ENCODE measurements at regions not wholly inside any gene's neighbourhood (a gene's known extent, or its start where the extent isn't known, plus 50 kb on each side); places are given as distances from the start of the nearest gene placed in this dataset.

DNA sequence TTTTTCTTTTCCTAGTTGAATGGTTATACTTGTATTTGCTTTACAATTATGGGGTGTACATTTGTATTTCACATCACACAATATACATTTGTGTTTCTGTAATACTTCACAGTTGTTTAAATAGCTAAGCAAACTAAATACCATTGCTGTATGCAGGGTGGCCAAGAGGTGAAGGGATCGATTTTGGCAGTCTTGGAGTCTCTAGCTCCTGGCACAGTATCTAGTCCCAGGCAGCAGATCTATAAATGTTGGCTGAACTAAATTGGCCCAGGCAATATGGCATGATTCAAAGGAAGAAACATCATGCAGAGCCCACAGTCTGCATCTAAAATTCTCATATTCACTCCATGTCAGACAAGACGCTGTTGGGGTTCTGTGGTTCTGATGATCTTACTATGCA is 110.1 kb upstream of the GPBP1 start:
- H3K18ac ChIP-seq (ENCODE audit: extremely low read depth, low read length) = no peak overlapping the region
- no peaks in the 10 kb centered on the region for H3K36me3 ChIP-seq (ENCODE audit: control insufficient read depth in 2 of 4, insufficient read depth in 4 of 4, low read length in 3 of 4)
- H3K23ac ChIP-seq (ENCODE audit: insufficient read length) = no peak overlapping the region
- H3K14ac ChIP-seq (ENCODE audit: insufficient read length) = no peak overlapping the region
- no peak overlapping the region for H3K4ac ChIP-seq (replicated peaks; ENCODE audit: insufficient read length, low read depth, low read length)
- peaks cover 0 to 6% (median 0%) of the 10 kb centered on the region in 4 experiments; a peak in 1 of 7 replicates for H3K4me1 ChIP-seq (replicated peaks in 1 of 4; ENCODE audit: control insufficient read depth in 3 of 4, insufficient read depth in 4 of 4, low read length in 3 of 4)
- H4K20me1 ChIP-seq (replicated peaks in 1 of 2; ENCODE audit: control insufficient read depth in 1 of 2, insufficient read depth in 2 of 2, low read length in 2 of 2) = no peaks in the 10 kb centered on the region
- TF ChIP-seq BCL11A (IDR thresholded peaks at IDR 0.05; ENCODE audit: low read depth in 2 of 2, low read length in 2 of 2) (no peak), HDAC2 (IDR thresholded peaks at IDR 0.05; ENCODE audit: borderline replicate concordance in 1 of 2, low read depth in 2 of 2, low read length in 2 of 2) (no peak)
- H2AFZ ChIP-seq (ENCODE audit: low read length) = no peak overlapping the region
- H2BK20ac ChIP-seq (ENCODE audit: low read length) = no peak overlapping the region
- no peak overlapping the region for H3K4me2 ChIP-seq (ENCODE audit: insufficient read depth in 1 of 2, low read depth in 2 of 2, low read length in 2 of 2)
- H3K27me3 ChIP-seq (replicated peaks in 1 of 4; ENCODE audit: control insufficient read depth in 3 of 4, extremely low read depth in 1 of 4, insufficient read depth in 3 of 4, low read length in 3 of 4) = no peaks in the 10 kb centered on the region
- H2BK120ac ChIP-seq (replicated peaks; ENCODE audit: low read depth, low read length) = no peak overlapping the region
- WGBS, 2 experiments (ENCODE audit: extremely low coverage in 1 of 2, insufficient coverage in 1 of 2, insufficient read length in 1 of 2, insufficient replicate concordance in 2 of 2, low coverage in 1 of 2, low lambda C conversion rate in 2 of 2, missing lambda C conversion rate in 1 of 2) = 93% methylated on average over 2 of the region's 2 CpGs; no CpG with 5 or more reads in 1 of the 2 experiments
- H2BK12ac ChIP-seq (ENCODE audit: low read depth, low read length) = no peak overlapping the region
- no peaks in the 10 kb centered on the region for H3K79me2 ChIP-seq (ENCODE audit: control insufficient read depth in 1 of 2, insufficient read depth in 2 of 2, low read length in 2 of 2)
- no peak overlapping the region for H3K9ac ChIP-seq (replicated peaks in 1 of 4; ENCODE audit: extremely low read depth in 1 of 4, low read depth in 3 of 4, low read length in 3 of 4)
- H4K5ac ChIP-seq (ENCODE audit: insufficient read length, low read depth, low read length) = no peak overlapping the region
- no peaks in the 10 kb centered on the region for H3K23me2 ChIP-seq (ENCODE audit: low read depth, low read length)
- no peak overlapping the region for H3K4me3 ChIP-seq (ENCODE audit: extremely low read depth in 1 of 4, insufficient read depth in 2 of 4, low read depth in 3 of 4, low read length in 4 of 4)
- DNase-seq (ENCODE audit: low read depth in 1 of 2, low spot score in 2 of 2) (no peak), FAIRE-seq (no peak)
- no peak overlapping the region for H2AK5ac ChIP-seq (ENCODE audit: low read depth, low read length)
- H3K9me3 ChIP-seq (ENCODE audit: insufficient read depth in 2 of 2, low read depth in 1 of 2, low read length in 1 of 2) = no peaks in the 10 kb centered on the region
- no peak overlapping the region for H2BK5ac ChIP-seq (ENCODE audit: low read depth, low read length)
- H3K27ac ChIP-seq (ENCODE audit: low read depth, low read length) = no peak overlapping the region
- POLR2A ChIA-PET (ENCODE audit: partially characterized antibody) = no interaction called here
- H2BK15ac ChIP-seq (ENCODE audit: low read length) = no peak overlapping the region
- CTCF ChIA-PET (ENCODE audit: partially characterized antibody) = interaction anchor here (1.1 to 1.4 kb wide), 2 partner anchors 31 to 73 kb away, joined by 3 read pairs; no protein-coding TSS in a partner anchor
- H3K79me1 ChIP-seq (ENCODE audit: low read depth, low read length) = no peaks in the 10 kb centered on the region
- no peak overlapping the region for H3K56ac ChIP-seq (replicated peaks; ENCODE audit: insufficient read length, low read depth, low read length)
- H4K8ac ChIP-seq (ENCODE audit: extremely low read depth, insufficient read depth, low read length) = no peak overlapping the region
- no peak overlapping the region for H4K91ac ChIP-seq (replicated peaks; ENCODE audit: insufficient read length, low read length)
